Smooth muscle cell (in vitro differentiated cells): ENCODE measurements at regions not wholly inside any gene's neighbourhood (a gene's known extent, or its start where the extent isn't known, plus 50 kb on each side); places are given as distances from the start of the nearest gene placed in this dataset.

ENCODE experiments used
- DNase-seq: peaks from one replicate; lab custom pipeline; 2025; ENCODE audit not compliant: unreplicated experiment; lab: John Stamatoyannopoulos, UW
- H2AFZ ChIP-seq: fragments of 200-600 bp; sonication (generic); 2 replicates; pipeline ENCODE4 v1.6.0; 2016; ENCODE audit warnings: antibody characterized with exemption, low read depth, mild to moderate bottlenecking
- H3F3A ChIP-seq: fragments of 200-600 bp; sonication (generic); 2 replicates; pipeline ENCODE4 v1.6.0; 2017; ENCODE audit warnings: antibody characterized with exemption, low read depth
- H3K27ac ChIP-seq: fragments of 200-600 bp; sonication (generic); 2 replicates; pipeline ENCODE4 v1.5.1; 2016; ENCODE audit warnings: low read depth, mild to moderate bottlenecking
- H3K27me3 ChIP-seq: fragments of 200-600 bp; sonication (generic); 2 replicates; pipeline ENCODE4 v1.6.1; 2016; ENCODE audit warnings: low read depth, mild to moderate bottlenecking
- H3K36me3 ChIP-seq: fragments of 200-600 bp; sonication (generic); 2 replicates; pipeline ENCODE4 v1.5.1; 2016; ENCODE audit warnings: low read depth
- H3K4me1 ChIP-seq: fragments of 200-600 bp; sonication (generic); 2 replicates; pipeline ENCODE4 v1.5.1; 2016; ENCODE audit warnings: low read depth
- H3K4me2 ChIP-seq: fragments of 200-600 bp; sonication (generic); 2 replicates; pipeline ENCODE4 v1.6.0; 2016; ENCODE audit warnings: mild to moderate bottlenecking
- H3K4me3 ChIP-seq: fragments of 200-600 bp; sonication (generic); 2 replicates; pipeline ENCODE4 v1.5.1; 2016; ENCODE audit warnings: mild to moderate bottlenecking
- H3K79me2 ChIP-seq: fragments of 200-600 bp; sonication (generic); 2 replicates; pipeline ENCODE4 v1.6.0; 2016; ENCODE audit warnings: low read depth, mild to moderate bottlenecking
- H3K9ac ChIP-seq: fragments of 200-600 bp; sonication (generic); 2 replicates; pipeline ENCODE4 v1.6.0; 2016; ENCODE audit warnings: low read depth
- H3K9me3 ChIP-seq: fragments of 200-600 bp; sonication (generic); replicated peaks from 2 replicates; pipeline ENCODE4 v1.5.1; 2016; ENCODE audit warnings: low read depth
- H4K20me1 ChIP-seq: fragments of 200-600 bp; sonication (generic); 2 replicates; pipeline ENCODE4 v1.6.0; 2016; ENCODE audit warnings: low read depth
- WGBS: methylation state at CpG from one replicate; pipeline ENCODE4 v1.1.7; 2016; ENCODE audit warnings: low lambda C conversion rate; 5-methylcytosine and 5-hydroxymethylcytosine counted together
- TF ChIP-seq, protein P1 (sequence below): fragments of 200-600 bp; sonication (generic); IDR thresholded peaks from 2 replicates; pipeline ENCODE4 v1.5.1; 2017; ENCODE audit warnings: borderline replicate concordance, mild to moderate bottlenecking, antibody characterized with exemption; ENCODE audit not compliant: insufficient read depth, poor library complexity, severe bottlenecking

DNA sequence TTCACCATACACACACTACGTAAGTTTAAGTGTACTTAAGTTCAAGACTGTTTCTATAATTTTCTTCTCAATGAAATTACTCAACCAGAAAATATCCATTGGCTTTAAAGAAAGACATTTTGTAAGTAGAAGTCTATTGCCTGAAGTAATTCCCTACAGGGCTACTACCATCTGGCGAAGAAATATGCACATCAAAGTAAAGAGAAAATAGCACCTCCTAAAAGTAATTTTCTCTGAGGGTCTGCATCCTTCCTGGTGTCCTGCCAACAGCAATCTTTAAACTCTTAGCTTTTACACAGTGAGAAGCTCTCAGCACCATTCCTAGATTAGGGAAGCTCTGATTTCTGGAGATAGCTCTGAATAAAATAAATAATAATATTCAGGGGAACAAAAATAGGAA, 498.5 kb upstream of the TYRP1 start:
- Histone ChIP-seq H3K9me3 (no peaks in the 10 kb centered on the region), H4K20me1 (no peaks in the 10 kb centered on the region), H3K4me1 (no peaks in the 10 kb centered on the region), H3K9ac (no peak overlapping the region), H3K27me3 (no peaks in the 10 kb centered on the region), H3K4me2 (no peak overlapping the region), H3K4me3 (no peak overlapping the region), H3K36me3 (no peaks in the 10 kb centered on the region), H3K27ac (no peak overlapping the region), H2AFZ (no peak overlapping the region), H3K79me2 (no peaks in the 10 kb centered on the region), H3F3A (no peaks in the 10 kb centered on the region)
- TF ChIP-seq, protein P1, sequence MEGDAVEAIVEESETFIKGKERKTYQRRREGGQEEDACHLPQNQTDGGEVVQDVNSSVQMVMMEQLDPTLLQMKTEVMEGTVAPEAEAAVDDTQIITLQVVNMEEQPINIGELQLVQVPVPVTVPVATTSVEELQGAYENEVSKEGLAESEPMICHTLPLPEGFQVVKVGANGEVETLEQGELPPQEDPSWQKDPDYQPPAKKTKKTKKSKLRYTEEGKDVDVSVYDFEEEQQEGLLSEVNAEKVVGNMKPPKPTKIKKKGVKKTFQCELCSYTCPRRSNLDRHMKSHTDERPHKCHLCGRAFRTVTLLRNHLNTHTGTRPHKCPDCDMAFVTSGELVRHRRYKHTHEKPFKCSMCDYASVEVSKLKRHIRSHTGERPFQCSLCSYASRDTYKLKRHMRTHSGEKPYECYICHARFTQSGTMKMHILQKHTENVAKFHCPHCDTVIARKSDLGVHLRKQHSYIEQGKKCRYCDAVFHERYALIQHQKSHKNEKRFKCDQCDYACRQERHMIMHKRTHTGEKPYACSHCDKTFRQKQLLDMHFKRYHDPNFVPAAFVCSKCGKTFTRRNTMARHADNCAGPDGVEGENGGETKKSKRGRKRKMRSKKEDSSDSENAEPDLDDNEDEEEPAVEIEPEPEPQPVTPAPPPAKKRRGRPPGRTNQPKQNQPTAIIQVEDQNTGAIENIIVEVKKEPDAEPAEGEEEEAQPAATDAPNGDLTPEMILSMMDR, result no peak
- WGBS, result 56% methylated on average over 2 of the region's 2 CpGs
- no peak for DNase-seq

DNA sequence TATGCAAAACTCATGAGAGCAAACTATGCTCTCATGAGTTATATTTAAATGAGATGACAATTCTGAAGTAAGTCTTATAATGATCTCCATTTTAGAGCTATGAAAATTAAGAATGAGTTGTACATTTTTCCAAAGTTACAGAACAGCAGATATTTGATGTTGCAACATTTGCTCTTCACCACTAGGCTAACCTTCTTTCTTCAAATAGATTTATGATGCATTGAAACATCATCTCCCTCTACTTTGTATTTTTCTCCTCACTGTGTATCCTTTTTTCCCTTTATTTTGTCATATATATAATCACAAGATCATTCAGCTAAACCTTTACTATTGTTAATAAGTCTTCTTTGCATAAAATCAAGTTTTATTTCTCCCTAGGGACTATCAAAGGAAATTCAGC, 497.7 kb upstream of the TYRP1 start:
- DNase-seq, result no peak
- Histone ChIP-seq H3K9me3 (no peaks in the 10 kb centered on the region), H2AFZ (no peak overlapping the region), H3K27me3 (no peaks in the 10 kb centered on the region), H3K27ac (no peak overlapping the region), H3K4me2 (no peak overlapping the region), H3K4me1 (no peaks in the 10 kb centered on the region), H3K9ac (no peak overlapping the region), H3K79me2 (no peaks in the 10 kb centered on the region), H3K36me3 (no peaks in the 10 kb centered on the region), H3K4me3 (no peak overlapping the region), H3F3A (no peaks in the 10 kb centered on the region), H4K20me1 (no peaks in the 10 kb centered on the region)
- TF ChIP-seq, protein P1, result no peak

DNA sequence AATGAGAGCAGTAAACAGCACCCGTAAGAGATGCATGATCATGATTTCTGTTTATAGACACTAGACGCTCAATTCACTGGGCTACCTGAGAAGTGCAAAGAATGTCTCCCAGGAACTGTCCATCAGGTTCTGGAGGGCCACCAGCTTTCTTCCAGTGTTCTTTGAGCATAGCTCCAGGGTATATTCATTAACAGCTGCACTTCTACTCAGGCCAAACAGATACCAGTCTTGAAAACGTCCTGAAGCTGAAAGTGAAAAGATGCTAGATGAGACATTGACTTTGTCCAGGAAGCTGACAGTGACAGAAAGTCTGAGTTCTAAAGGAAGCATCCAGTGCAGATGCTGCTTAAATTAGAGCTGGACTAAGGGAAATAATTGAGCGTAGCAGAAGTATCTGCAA, 488.7 kb upstream of the TYRP1 start:
- Histone ChIP-seq H3K27me3 (no peaks in the 10 kb centered on the region), H3K4me1 (no peaks in the 10 kb centered on the region), H3K79me2 (no peaks in the 10 kb centered on the region), H3K4me2 (no peak overlapping the region), H3K4me3 (no peak overlapping the region), H3F3A (no peaks in the 10 kb centered on the region), H3K9me3 (no peaks in the 10 kb centered on the region), H2AFZ (no peak overlapping the region), H3K36me3 (no peaks in the 10 kb centered on the region), H3K27ac (no peak overlapping the region), H4K20me1 (no peaks in the 10 kb centered on the region), H3K9ac (no peak overlapping the region)
- 64% methylated on average over 4 of the region's 4 CpGs for WGBS
- no peak for DNase-seq
- TF ChIP-seq, protein P1, result no peak

DNA sequence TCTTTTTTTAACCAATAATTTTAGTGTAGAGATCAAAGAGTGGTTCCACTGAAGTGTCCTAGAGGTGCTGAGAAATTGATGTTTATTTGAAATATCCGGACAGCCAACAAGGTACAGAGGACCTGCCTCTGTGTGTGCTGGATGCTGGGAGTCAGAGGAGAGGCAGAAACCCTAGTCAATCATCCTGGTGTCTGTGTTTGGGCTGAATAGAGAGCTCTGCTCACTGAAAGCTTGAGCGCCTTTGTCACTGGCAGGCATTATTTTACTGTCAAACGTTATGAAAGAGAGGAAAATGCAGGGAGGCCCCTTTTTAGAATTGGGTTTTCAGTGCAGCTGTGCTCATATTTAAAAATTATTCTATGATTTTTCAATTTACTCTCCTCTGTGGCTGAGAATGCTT, 480.3 kb upstream of the TYRP1 start:
- 78% methylated on average over 3 of the region's 3 CpGs for WGBS
- Histone ChIP-seq H3F3A (no peaks in the 10 kb centered on the region), H3K9me3 (no peaks in the 10 kb centered on the region), H2AFZ (no peak overlapping the region), H3K9ac (no peak overlapping the region), H3K4me3 (no peak overlapping the region), H3K4me2 (no peak overlapping the region), H3K27ac (no peak overlapping the region), H3K79me2 (no peaks in the 10 kb centered on the region), H4K20me1 (no peaks in the 10 kb centered on the region), H3K36me3 (no peaks in the 10 kb centered on the region), H3K27me3 (no peaks in the 10 kb centered on the region), H3K4me1 (no peaks in the 10 kb centered on the region)
- DNase-seq, result no peak
- TF ChIP-seq, protein P1, result no peak
